Thymus (tissue), 11 donors: ENCODE measurements at regions not wholly inside any gene's neighbourhood (a gene's known extent, or its start where the extent isn't known, plus 50 kb on each side); places are given as distances from the start of the nearest gene placed in this dataset.

Experiments
- DNase-seq, 9 donors: peaks; one replicate each; pipeline ENCODE4 v3.0.0-alpha.2; 2013; ENCODE audit warnings: low spot score in 9 of 9, low read depth in 6 of 9, missing footprints in 1 of 9
- H3K27ac ChIP-seq, 2 donors: one replicate each; pipeline ENCODE4 v1.5.1; 2013; ENCODE audit warnings: control low read depth in 1 of 2, low read depth in 1 of 2, low read length in 1 of 2, mild to moderate bottlenecking in 1 of 2, moderate library complexity in 1 of 2
- H3K27me3 ChIP-seq, 2 donors: one replicate each; pipeline ENCODE4 v1.5.1; 2013; ENCODE audit warnings: low read length in 1 of 2; ENCODE audit not compliant: control insufficient read depth in 2 of 2, insufficient read depth in 1 of 2
- H3K36me3 ChIP-seq, 2 donors: one replicate each; pipeline ENCODE4 v1.5.1; 2013; ENCODE audit warnings: low read length in 1 of 2, mild to moderate bottlenecking in 1 of 2, moderate library complexity in 1 of 2; ENCODE audit not compliant: control insufficient read depth in 2 of 2, insufficient read depth in 2 of 2
- H3K4me1 ChIP-seq, 2 donors: one replicate each; pipeline ENCODE4 v1.5.1; 2013; ENCODE audit warnings: low read length in 2 of 2; ENCODE audit not compliant: control insufficient read depth in 2 of 2, insufficient read depth in 2 of 2
- H3K4me3 ChIP-seq, 2 donors: one replicate each; pipeline ENCODE4 v1.5.1; 2013; ENCODE audit warnings: low read length in 2 of 2, control low read depth in 1 of 2, mild to moderate bottlenecking in 1 of 2
- H3K9me3 ChIP-seq, 2 donors: one replicate each; pipeline ENCODE4 v1.5.1; 2013; ENCODE audit warnings: low read length in 1 of 2, mild to moderate bottlenecking in 1 of 2; ENCODE audit not compliant: control insufficient read depth in 2 of 2, insufficient read depth in 1 of 2
- WGBS: extraction: QIAGEN DNeasy Blood & Tissue Kit; methylation state at CpG from one replicate; pipeline ENCODE4 v1.1.7; 2013; 5-methylcytosine and 5-hydroxymethylcytosine counted together
- donor health status: healthy.

GRCh38 chr3:187983484-187984124 lies 170.4 kb upstream of the LPP start:
- Histone ChIP-seq H3K36me3 (peaks cover 0 to 3% of the 10 kb centered on the region in 2 donors), H3K27ac (peak overlapping the region in 1 of 2 donors; percentile 7), H3K9me3 (peaks cover 0 to 3% of the 10 kb centered on the region in 2 donors), H3K4me1 (peaks cover 59 to 91% of the 10 kb centered on the region in 2 donors), H3K27me3 (no peaks in the 10 kb centered on the region), H3K4me3 (no peak overlapping the region)
- no peak for DNase-seq
- 97% methylated on average over 6 of the region's 6 CpGs for WGBS

- DNase-seq: peak in 1 of 9 donors; percentile 64
- no peaks in the 10 kb centered on the region for H3K27me3 ChIP-seq
- H3K36me3 ChIP-seq: peaks cover 0 to 3% of the 10 kb centered on the region in 2 donors
- 80% methylated on average over 2 of the region's 2 CpGs for WGBS
- peaks cover 55 to 85% of the 10 kb centered on the region in 2 donors for H3K4me1 ChIP-seq
- H3K9me3 ChIP-seq: peaks cover 0 to 3% of the 10 kb centered on the region in 2 donors
- no peak overlapping the region for H3K4me3 ChIP-seq
- H3K27ac ChIP-seq: peak overlapping the region; percentile 66 to 80
These were observed 168.3 kb upstream of the LPP start for GRCh38 chr3:187985647-187986046.

GRCh38 chr3:187986514-187986934 lies 167.4 kb upstream of the LPP start:
- peak in 1 of 9 donors; percentile 65 for DNase-seq
- peaks cover 0 to 3% of the 10 kb centered on the region in 2 donors for H3K9me3 ChIP-seq
- peaks cover 0 to 3% of the 10 kb centered on the region in 2 donors for H3K36me3 ChIP-seq
- H3K27ac ChIP-seq: peak overlapping the region; percentile 43 to 80
- no peak overlapping the region for H3K4me3 ChIP-seq
- WGBS: 20% methylated on average over 5 of the region's 5 CpGs
- H3K27me3 ChIP-seq: no peaks in the 10 kb centered on the region
- peaks cover 55 to 86% of the 10 kb centered on the region in 2 donors for H3K4me1 ChIP-seq

GRCh38 chr3:187987187-187987586 lies 166.8 kb upstream of the LPP start:
- DNase-seq: no peak
- 87% methylated on average over 3 of the region's 3 CpGs for WGBS

GRCh38 chr3:187987924-187988323 lies 166.0 kb upstream of the LPP start:
- no peak overlapping the region for H3K4me3 ChIP-seq
- peak overlapping the region in 1 of 2 donors; percentile 57 for H3K27ac ChIP-seq
- peaks cover 0 to 3% of the 10 kb centered on the region in 2 donors for H3K9me3 ChIP-seq
- peak in 1 of 9 donors; percentile 77 for DNase-seq
- H3K27me3 ChIP-seq: no peaks in the 10 kb centered on the region
- 49% methylated on average over 4 of the region's 4 CpGs for WGBS
- H3K36me3 ChIP-seq: no peaks in the 10 kb centered on the region
- H3K4me1 ChIP-seq: peaks cover 50 to 72% of the 10 kb centered on the region in 2 donors

More at GRCh38 chr3:187987187-187987586, 166.8 kb upstream of the LPP start:
- Histone ChIP-seq H3K36me3 (no peaks in the 10 kb centered on the region), H3K27ac (peak overlapping the region in 1 of 2 donors; percentile 80), H3K4me1 (peaks cover 50 to 79% of the 10 kb centered on the region in 2 donors), H3K27me3 (no peaks in the 10 kb centered on the region), H3K9me3 (peaks cover 0 to 3% of the 10 kb centered on the region in 2 donors), H3K4me3 (no peak overlapping the region)

- Histone ChIP-seq H3K9me3 (peaks cover 0 to 3% of the 10 kb centered on the region in 2 donors), H3K36me3 (no peaks in the 10 kb centered on the region), H3K4me1 (peaks cover 52 to 72% of the 10 kb centered on the region in 2 donors), H3K4me3 (no peak overlapping the region), H3K27me3 (no peaks in the 10 kb centered on the region), H3K27ac (peak overlapping the region in 1 of 2 donors; percentile 69)
- no peak for DNase-seq
- WGBS: 64% methylated on average over 10 of the region's 10 CpGs
These were observed 164.3 kb upstream of the LPP start for GRCh38 chr3:187989575-187990153.

GRCh38 chr3:187992609-187993008 lies 161.3 kb upstream of the LPP start:
- no peak overlapping the region for H3K27ac ChIP-seq
- no peaks in the 10 kb centered on the region for H3K27me3 ChIP-seq
- no peak overlapping the region for H3K4me3 ChIP-seq
- H3K4me1 ChIP-seq: peaks cover 58 to 70% of the 10 kb centered on the region in 2 donors
- no peak for DNase-seq
- no peaks in the 10 kb centered on the region for H3K9me3 ChIP-seq
- H3K36me3 ChIP-seq: no peaks in the 10 kb centered on the region

- H3K4me3 ChIP-seq: no peak overlapping the region
- WGBS: 56% methylated on average over 4 of the region's 4 CpGs
These were observed 159.5 kb upstream of the LPP start for GRCh38 chr3:187994221-187995042.

GRCh38 chr3:187995043-187995400 lies 158.9 kb upstream of the LPP start:
- no peak overlapping the region for H3K4me3 ChIP-seq
- DNase-seq: peak in 1 of 9 donors; percentile 77
- peak overlapping the region; percentile 80 to 85 for H3K27ac ChIP-seq
- H3K4me1 ChIP-seq: peaks cover 52 to 76% of the 10 kb centered on the region in 2 donors
- no peaks in the 10 kb centered on the region for H3K27me3 ChIP-seq
- no peaks in the 10 kb centered on the region for H3K36me3 ChIP-seq
- no peaks in the 10 kb centered on the region for H3K9me3 ChIP-seq

More at GRCh38 chr3:187994221-187995042, 159.5 kb upstream of the LPP start:
- no peaks in the 10 kb centered on the region for H3K9me3 ChIP-seq
- DNase-seq: peak in 4 of 9 donors; percentile 49 to 80 (median 58)
- peak overlapping the region; percentile 80 to 85 for H3K27ac ChIP-seq
- no peaks in the 10 kb centered on the region for H3K27me3 ChIP-seq
- no peaks in the 10 kb centered on the region for H3K36me3 ChIP-seq
- peaks cover 54 to 76% of the 10 kb centered on the region in 2 donors for H3K4me1 ChIP-seq
